Stimulated activated CD4-positive, alpha-beta T cell treated with anti-CD3 and anti-CD28 coated beads, Interleukin-15, amount 100 ng/mL, for 48 hours (primary cell): ENCODE measurements at regions not wholly inside any gene's neighbourhood (a gene's known extent, or its start where the extent isn't known, plus 50 kb on each side); places are given as distances from the start of the nearest gene placed in this dataset.

Experiments used
- DNase-seq, 2 donors: peaks; one replicate each; pipeline ENCODE4 v3.0.0-alpha.2; 2020; ENCODE audit warnings: low read depth in 2 of 2

DNA sequence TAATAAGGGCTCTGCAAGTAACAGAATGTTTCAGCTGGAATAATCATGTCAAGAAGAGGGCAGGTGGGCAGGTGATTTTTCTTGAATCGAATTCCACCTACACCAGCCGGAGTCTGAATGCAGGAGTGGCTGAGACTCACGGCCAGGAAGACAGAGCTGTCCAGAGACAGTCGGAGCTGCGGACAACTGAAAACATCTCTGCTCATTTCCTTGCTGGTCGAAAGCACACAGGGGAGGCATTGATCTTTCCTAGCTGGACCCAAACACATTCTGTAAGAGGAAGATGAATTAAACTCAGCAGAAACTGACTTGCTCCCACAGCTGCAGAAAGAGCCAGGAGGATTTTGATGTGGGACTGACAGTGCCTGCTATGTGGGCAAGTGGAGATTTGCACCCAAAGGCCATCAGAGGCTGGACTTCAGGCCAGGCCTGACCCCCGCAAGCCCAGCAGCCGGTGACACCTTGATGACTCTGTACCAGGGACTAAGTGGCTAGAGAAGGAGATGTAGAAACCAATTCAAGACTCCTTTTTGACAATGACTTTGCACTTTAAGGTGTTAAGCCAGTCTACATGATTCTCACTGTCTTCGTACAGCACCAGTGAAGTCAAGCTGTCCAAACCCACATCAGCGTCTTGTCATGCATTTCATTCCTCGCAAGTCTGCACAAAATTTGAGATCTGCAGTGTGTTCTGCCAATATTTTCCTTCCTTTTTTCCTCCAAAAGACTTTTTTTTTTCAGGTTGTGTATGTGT is 169.4 kb downstream of the TEX36 start:
- DNase-seq = no peak

DNA sequence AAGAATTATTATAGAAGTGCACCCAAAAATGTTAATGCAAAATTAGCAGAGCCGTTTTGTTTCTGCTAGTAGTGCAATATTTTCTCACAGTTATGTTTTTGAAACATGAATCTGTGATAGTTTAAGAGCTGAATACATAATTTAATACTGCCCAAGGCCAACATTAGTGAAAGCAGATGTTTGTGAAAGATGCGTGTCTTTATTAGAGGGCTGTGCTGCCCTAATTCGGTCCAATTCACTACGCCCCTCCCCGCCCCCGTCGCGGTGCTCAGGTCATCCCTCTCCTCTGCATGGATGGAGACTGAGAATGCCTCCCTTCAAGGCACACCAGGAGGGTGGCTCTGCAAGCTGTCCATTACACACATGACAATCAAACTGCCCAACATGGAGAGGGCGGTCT is 172.0 kb downstream of the TEX36 start:
- no peak for DNase-seq

GRCh38 chr10:125505648-125506047 is 177.3 kb downstream of the TEX36 start:
- DNase-seq = no peak

DNA sequence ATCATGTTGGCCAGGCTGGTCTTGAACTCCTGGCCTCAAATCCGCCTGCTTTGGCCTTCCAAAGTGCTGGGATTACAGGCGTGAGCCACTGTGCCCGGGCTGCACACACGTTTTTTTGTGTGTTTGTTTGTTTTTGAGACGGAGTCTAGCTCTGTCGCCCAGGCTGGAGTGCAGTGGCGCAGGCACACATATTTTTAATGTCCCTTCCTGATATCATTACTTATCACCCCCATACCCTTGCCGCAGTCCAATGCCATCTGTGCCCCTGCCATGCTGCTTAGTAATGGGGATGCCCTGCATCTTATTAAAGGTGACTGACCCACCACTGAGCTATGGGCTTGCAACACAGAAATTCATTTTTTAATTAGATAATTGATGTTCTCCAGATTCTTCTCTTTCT is 180.7 kb downstream of the TEX36 start:
- no peak for DNase-seq

GRCh38 chr10:125495386-125495785 is 187.6 kb downstream of the TEX36 start:
- no peak for DNase-seq

DNA sequence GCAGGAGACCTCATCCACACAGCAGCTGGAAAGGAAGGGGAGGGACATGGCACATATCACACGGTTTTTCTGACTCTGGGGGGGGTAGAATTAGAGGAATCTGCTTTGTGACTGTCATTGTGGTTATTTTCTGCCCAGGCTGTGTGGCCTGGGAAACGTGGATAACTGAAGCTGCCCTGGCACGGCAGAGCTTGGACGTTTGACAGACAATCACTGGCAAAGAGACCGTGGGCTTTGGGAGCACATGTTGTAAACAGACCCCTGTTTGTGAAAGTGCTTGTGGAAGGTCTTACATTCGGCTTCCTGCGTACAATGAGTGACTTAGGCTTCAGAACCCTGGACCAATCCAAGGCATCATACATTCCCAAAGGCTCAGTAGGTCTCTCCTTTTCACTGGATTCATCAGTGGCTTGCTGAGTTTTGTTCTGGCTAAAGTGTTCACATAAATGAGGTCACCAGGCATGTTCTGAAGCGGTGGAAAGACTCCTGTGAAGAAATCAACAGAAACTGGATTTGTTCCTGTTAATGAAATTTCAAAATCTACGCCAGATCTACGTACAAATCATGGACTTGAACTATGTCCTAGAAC is 188.2 kb downstream of the TEX36 start:
- no peak for DNase-seq

DNA sequence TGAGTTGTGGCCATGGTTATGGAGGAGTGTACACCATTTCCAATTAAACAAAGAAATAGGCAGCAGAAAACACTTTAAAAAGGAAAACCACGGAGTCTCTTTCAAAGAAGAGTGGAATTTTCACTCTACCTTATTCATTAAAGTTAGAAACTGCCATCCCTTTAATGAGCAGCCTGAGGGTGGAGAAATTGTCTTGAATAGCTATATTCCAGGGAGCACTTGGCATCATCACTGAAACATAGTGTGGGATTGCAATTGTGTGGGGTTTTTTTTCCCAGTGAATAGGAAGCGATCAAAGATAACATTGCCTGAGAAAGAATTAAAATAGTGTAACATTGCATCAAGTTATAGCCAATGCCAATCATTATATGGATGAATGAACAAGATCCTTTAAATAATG is 191.6 kb downstream of the TEX36 start:
- no peak for DNase-seq

GRCh38 chr10:125489731-125490130 is 193.2 kb downstream of the TEX36 start:
- DNase-seq = no peak

GRCh38 chr10:125485665-125486064 is 197.3 kb downstream of the TEX36 start:
- DNase-seq = no peak

- DNase-seq = no peak
Measured at GRCh38 chr10:125484035-125484732, 198.8 kb downstream of the TEX36 start.

GRCh38 chr10:125482637-125483036 is 200.3 kb downstream of the TEX36 start:
- no peak for DNase-seq

- no peak for DNase-seq
Measured at GRCh38 chr10:125482108-125482507, 200.9 kb downstream of the TEX36 start.

- no peak for DNase-seq
Measured at GRCh38 chr10:125479059-125479458, 203.9 kb downstream of the TEX36 start.

DNA sequence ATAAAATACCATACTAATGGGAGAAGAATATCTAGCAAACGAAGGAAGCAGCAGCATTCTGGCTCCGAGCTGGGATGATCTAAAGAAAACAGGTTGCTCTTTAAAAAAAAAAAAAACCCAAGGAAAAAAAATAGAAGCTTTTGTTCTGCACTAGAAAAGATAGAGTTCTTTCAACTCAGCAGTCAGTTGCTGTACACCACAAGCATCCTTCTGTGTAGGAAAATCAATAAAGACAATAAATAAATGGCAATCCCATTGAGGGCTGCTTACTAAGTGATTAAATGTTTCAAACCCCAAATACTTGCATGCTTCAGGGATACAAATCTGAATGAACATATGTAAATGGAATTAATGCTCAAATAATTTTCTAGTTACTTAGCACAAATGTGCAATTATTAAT is 207.1 kb downstream of the TEX36 start:
- no peak for DNase-seq

- no peak for DNase-seq
Measured at GRCh38 chr10:125473143-125473793, 209.7 kb downstream of the TEX36 start.

- no peak for DNase-seq
Measured at GRCh38 chr10:125472010-125472607, 210.9 kb downstream of the TEX36 start.

DNA sequence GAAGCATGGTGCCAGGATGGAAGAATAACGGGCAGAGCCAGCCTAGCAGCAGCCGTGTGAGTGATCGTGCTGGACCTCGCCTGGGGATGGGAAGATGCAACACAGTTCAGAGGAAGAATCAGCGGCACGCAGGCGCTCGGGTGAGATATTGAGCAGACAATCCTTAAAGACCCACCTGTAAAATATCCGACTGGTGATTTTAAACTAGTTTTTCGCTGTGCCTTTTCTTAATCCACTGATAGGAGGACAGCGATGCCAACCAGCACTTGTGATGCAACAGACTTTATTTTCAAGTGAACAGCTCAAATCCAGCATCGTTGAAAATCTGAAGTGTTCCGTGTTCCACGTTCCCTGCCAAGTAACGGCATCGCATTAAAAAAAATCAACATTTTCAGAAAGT is 214.7 kb downstream of the TEX36 start:
- DNase-seq = no peak

DNA sequence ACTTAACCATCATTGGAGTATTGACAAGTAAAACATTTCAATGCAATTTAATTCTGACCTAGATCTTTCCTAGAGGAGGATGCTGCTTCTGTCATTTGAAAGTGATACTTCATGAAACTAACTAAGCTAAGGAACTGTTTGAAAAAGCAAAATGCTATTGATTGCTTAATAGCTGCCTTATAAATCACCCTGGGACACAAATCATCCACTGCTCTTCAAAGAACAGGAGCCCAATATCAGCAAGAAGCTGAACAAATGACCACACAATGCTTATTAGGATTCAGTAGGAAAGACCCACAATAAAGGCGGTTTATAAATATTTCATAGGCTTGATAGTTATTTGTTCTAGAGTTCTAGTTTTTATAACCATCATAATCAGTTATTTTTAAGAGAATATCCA is 216.3 kb downstream of the TEX36 start:
- DNase-seq = no peak

GRCh38 chr10:125462845-125463244 is 220.1 kb downstream of the TEX36 start:
- DNase-seq = no peak

- no peak for DNase-seq
Measured at GRCh38 chr10:125460326-125460725, 222.6 kb downstream of the TEX36 start.

GRCh38 chr10:125457406-125457805 is 225.6 kb downstream of the TEX36 start:
- no peak for DNase-seq

GRCh38 chr10:125455855-125456254 is 227.1 kb downstream of the TEX36 start:
- no peak for DNase-seq
